ENCODE measurements at regions not wholly inside any gene's neighbourhood (a gene's known extent, or its start where the extent isn't known, plus 50 kb on each side); places are given as distances from the start of the nearest gene placed in this dataset.

- TF ChIP-seq, protein P1, sequence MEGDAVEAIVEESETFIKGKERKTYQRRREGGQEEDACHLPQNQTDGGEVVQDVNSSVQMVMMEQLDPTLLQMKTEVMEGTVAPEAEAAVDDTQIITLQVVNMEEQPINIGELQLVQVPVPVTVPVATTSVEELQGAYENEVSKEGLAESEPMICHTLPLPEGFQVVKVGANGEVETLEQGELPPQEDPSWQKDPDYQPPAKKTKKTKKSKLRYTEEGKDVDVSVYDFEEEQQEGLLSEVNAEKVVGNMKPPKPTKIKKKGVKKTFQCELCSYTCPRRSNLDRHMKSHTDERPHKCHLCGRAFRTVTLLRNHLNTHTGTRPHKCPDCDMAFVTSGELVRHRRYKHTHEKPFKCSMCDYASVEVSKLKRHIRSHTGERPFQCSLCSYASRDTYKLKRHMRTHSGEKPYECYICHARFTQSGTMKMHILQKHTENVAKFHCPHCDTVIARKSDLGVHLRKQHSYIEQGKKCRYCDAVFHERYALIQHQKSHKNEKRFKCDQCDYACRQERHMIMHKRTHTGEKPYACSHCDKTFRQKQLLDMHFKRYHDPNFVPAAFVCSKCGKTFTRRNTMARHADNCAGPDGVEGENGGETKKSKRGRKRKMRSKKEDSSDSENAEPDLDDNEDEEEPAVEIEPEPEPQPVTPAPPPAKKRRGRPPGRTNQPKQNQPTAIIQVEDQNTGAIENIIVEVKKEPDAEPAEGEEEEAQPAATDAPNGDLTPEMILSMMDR (IDR thresholded peaks at IDR 0.05; ENCODE audit: control insufficient read depth, insufficient read depth, low read depth, low read length, missing control alignments) = no peak
- DNase-seq (ENCODE audit: low read depth) = no peak
- H3K4me3 ChIP-seq (ENCODE audit: control insufficient read depth, low read depth, low read length) = no peak overlapping the region
Observed at GRCh38 chr4:11904117-11904535, 475.4 kb upstream of the HS3ST1 start.

- TF ChIP-seq, protein P1 (IDR thresholded peaks at IDR 0.05; ENCODE audit: control insufficient read depth, insufficient read depth, low read depth, low read length, missing control alignments) = no peak
- DNase-seq (ENCODE audit: low read depth) = no peak
- H3K4me3 ChIP-seq (ENCODE audit: control insufficient read depth, low read depth, low read length) = no peak overlapping the region
Observed at GRCh38 chr4:11901089-11901488, 472.4 kb upstream of the HS3ST1 start.

GRCh38 chr4:11900359-11900758 is 471.7 kb upstream of the HS3ST1 start:
- no peak for DNase-seq (ENCODE audit: low read depth)
- no peak overlapping the region for H3K4me3 ChIP-seq (ENCODE audit: control insufficient read depth, low read depth, low read length)
- TF ChIP-seq, protein P1 (IDR thresholded peaks at IDR 0.05; ENCODE audit: control insufficient read depth, insufficient read depth, low read depth, low read length, missing control alignments) = no peak

- TF ChIP-seq, protein P1 (IDR thresholded peaks at IDR 0.05; ENCODE audit: control insufficient read depth, insufficient read depth, low read depth, low read length, missing control alignments) = no peak
- no peak overlapping the region for H3K4me3 ChIP-seq (ENCODE audit: control insufficient read depth, low read depth, low read length)
- no peak for DNase-seq (ENCODE audit: low read depth)
Observed at GRCh38 chr4:11898796-11899195, 470.1 kb upstream of the HS3ST1 start.

- H3K4me3 ChIP-seq (ENCODE audit: control insufficient read depth, low read depth, low read length) = no peak overlapping the region
- TF ChIP-seq, protein P1 (IDR thresholded peaks at IDR 0.05; ENCODE audit: control insufficient read depth, insufficient read depth, low read depth, low read length, missing control alignments) = no peak
- no peak for DNase-seq (ENCODE audit: low read depth)
Observed at GRCh38 chr4:11895766-11896165, 467.1 kb upstream of the HS3ST1 start.

DNA sequence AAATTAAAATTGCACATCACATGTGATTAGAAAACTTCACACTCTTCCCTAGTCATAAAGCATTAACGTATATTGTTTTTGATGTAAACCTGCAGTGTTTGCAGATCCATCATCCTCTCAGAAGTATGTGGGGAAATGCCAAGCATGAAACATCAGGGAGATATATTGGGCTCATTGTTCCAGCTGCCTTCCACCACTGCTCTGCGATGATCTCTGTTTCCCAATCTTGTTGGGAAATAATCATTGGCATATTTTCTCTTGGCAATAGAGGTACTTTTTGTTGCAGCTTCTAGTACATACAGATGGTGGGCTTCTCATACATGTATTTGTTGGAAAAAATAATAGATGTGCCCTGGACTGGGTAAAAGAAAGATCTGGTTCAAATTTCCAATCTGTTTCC is 466.3 kb upstream of the HS3ST1 start:
- TF ChIP-seq, protein P1 (IDR thresholded peaks at IDR 0.05; ENCODE audit: control insufficient read depth, insufficient read depth, low read depth, low read length, missing control alignments) = no peak
- no peak overlapping the region for H3K4me3 ChIP-seq (ENCODE audit: control insufficient read depth, low read depth, low read length)
- DNase-seq (ENCODE audit: low read depth) = no peak

DNA sequence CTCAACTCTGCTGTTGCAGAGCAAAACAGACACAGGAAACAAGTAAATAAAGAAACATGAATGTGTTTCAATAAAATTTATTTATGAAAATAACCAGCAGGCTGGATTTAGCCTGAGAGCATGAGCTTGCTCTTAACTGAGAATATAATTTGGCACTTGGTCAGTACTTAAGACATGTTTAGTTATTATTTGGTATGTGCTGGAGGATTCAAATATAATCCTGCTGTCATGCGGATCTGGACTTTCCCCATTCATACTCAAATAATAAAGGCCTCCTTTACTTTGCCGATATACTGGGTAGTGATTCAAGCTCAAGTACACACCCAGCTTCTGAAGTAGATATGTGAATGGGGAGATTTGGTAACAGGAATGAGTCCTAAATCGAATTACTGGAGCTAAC is 465.5 kb upstream of the HS3ST1 start:
- no peak overlapping the region for H3K4me3 ChIP-seq (ENCODE audit: control insufficient read depth, low read depth, low read length)
- DNase-seq (ENCODE audit: low read depth) = no peak
- TF ChIP-seq, protein P1 (IDR thresholded peaks at IDR 0.05; ENCODE audit: control insufficient read depth, insufficient read depth, low read depth, low read length, missing control alignments) = no peak
